ENCODE measurements at regions not wholly inside any gene's neighbourhood (a gene's known extent, or its start where the extent isn't known, plus 50 kb on each side); places are given as distances from the start of the nearest gene placed in this dataset.
"Not testable (repeated sequence)": the region's sequence is repeated elsewhere in the genome, so short reads cannot be mapped to it uniquely, and the experiment has no call there.

DNA sequence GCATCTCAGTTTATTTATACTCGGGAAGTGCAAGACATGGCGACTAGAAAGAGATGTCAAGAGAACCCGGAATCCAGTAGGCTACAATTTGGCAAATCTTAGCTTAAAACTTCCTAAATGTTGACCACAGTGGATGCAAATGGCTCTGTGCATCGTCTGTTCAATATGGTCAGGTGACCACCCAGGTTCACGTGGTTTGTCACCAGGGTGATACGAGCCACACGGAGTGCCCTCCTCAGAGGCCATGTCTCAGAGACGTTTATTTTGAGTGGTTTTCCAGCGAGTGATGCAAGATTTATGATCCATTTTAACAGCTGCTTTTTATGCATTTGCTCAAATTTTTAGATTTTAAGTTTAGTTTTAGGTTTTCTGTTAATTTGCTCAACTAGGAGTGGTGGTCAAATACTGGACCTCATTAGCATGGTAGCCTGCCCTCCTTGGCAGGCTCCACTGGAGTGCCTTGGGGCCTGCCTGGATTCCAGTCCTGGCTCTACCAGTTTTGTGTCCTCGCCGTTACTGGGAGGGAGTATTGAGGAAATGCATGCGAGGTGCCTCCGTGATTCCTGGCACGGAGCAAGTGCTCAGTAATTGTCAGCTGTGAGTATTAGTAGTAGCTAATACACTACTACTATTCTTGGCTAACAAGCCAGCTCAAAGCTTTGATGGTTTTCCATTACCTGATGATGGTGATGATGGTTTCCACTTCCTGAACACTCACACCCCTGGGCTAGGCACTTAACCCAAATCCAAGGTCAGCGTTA lies 53.9 kb upstream of the APOD start:
- not testable (repeated sequence) for H3K4me3 ChIP-seq (ENCODE audit: control insufficient read depth, low read depth, low read length); DNase-seq (ENCODE audit: low read depth)

DNA sequence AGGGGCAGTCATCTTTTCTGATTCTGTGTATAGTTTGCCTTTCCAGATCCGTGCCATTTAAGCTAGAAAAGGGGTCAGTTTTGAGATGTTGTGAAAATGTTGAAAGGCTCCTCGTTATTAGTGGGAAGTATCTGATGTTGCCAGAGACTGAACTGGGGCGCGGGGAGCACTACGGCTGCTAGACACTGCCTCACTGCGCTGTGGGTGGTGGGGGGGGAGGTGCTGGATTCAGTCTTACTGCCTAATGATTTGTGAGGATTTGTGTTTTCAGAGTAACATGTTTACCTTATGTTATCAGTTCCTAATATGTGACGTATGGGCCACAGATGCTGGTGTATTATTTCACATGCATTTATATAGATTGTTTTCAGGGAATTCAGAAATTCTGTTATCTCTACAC lies 53.3 kb upstream of the APOD start:
- not testable (repeated sequence) for DNase-seq (ENCODE audit: low read depth); H3K4me3 ChIP-seq (ENCODE audit: control insufficient read depth, low read depth, low read length)

DNA sequence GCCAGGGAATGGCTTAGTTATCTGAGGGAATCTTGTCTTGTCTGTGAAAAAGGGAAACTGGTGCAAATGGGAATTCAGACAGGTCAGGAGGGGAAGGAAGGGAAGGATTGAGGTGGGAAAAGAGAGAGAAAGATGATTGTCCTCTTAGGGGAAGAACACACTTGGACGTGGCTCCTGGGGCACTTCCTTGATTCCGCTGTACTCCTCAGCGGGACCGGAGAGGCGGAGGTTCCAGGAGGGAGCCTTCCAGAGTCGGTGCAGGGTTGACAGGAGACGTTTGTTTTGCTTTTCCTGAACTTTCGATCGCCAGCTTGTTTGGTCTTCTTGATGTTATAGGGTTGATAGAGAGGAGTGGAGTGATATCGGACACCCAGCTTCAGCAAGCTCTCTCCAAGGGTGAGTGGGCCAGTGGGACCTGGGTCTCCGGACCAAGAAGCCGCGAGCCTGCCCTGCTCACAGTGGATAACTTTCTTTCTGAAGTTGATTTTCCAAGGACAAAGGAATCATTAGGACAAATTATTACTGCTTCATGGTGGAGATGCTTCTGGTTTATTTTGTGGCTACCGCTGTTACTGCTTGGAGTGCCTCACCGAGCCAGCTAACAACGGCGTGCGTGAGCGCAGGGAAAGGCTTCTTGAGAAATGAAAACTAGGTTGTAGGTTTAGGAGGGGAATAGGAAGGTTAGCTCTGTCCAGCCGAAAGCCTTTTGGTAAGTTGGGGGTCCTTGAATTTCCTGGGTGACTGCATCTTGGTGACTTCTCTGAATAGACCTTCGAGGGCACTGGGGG lies 52.4 kb upstream of the APOD start:
- not testable (repeated sequence) for DNase-seq (ENCODE audit: low read depth); H3K4me3 ChIP-seq (ENCODE audit: control insufficient read depth, low read depth, low read length)

DNA sequence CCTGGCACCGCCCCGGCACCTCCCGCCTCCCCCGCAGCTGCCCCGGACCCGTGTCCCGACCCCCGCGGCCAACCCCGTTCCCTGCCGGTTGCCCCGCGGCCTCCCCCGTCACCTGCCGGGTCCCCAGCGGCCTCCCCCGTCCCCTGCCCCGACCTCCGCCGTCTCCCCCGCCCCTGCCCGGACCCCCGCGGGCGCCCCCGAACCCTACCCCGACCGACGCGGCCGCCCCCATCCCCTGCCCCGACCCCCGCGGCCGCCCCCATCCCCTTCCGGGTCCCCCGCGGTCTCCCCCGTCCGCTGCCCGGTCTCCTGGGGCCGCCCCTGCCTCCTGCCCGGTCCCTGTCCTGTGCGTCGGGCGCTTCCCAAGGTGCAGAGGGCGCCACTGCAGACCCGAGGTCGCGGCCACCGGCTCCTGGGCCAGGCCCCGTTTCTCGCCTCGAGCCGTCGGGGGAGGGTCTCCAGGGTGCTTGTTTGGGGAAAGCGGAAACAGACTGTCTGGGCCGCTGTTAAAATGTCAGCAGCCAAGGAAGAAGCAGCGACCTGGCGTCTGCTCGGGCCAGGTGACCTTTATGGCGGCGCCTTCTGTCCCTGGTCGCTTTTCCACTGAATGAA lies 51.6 kb upstream of the APOD start:
- not testable (repeated sequence) for DNase-seq (ENCODE audit: low read depth); H3K4me3 ChIP-seq (ENCODE audit: control insufficient read depth, low read depth, low read length)

DNA sequence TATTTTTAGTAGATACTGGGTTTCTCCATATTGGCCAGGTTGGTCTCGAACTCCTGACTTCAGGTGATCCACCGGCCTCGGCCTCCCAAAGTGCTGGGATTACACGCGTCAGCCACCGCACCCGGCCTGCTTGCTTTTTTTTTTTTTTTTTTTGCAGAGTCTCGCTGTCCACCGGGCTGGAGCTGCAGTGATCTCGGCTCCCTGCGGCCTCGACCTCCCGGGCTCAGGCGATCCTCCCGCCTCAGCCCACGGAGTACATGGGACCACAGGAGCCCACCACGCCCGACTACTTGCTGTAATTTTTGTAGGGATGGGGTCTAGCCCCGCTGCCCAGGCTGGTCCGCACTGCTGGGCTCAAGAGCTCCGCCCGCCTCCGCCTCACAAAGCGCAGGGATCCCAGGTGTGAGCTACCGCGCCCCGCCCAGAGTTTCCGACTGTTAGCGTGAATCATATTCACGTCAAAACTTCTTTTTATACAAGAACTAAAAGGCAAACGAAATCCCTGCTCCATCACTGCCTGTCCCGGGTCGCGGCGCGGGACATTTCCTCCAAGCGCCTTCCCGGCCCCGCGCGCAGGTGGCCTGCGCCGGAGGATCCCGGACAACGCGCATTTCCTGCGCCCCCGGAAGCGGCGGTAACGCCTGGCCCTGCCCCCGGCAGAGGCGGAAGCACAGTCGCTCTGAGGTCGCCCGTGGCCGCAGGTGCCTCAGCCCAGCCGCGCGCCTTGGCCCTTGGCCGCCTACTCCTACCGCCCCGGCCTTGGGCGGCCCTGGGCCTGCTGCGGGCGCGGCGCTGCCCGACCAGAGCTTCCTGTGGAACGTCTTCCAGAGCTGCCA lies 50.9 kb upstream of the APOD start:
- not testable (repeated sequence) for DNase-seq (ENCODE audit: low read depth)
- peak overlapping the region; percentile 45 for H3K4me3 ChIP-seq (ENCODE audit: control insufficient read depth, low read depth, low read length)

Measured in AG09309 (cell line).